Tibial artery (tissue), 4 donors: ENCODE measurements at regions not wholly inside any gene's neighbourhood (a gene's known extent, or its start where the extent isn't known, plus 50 kb on each side); places are given as distances from the start of the nearest gene placed in this dataset.

Experiments used
- DNase-seq, 2 donors: peaks; one replicate each; pipeline ENCODE4 v3.0.0-alpha.2; 2019
- H3K27ac ChIP-seq, 2 donors: fragments of 200-600 bp; sonication (generic) in 1 of 2; 1 replicate in 1 of 2; 2 replicates in 1 of 2; pipeline ENCODE4 v1.5.1; 2018 to 2019; ENCODE audit warnings: mild to moderate bottlenecking in 1 of 2
- H3K27me3 ChIP-seq, 2 donors: fragments of 200-600 bp; sonication (generic) in 1 of 2; one replicate each; pipeline versions ENCODE4 v1.5.1 to v1.6.0; 2016 to 2019
- H3K36me3 ChIP-seq, 3 donors: fragments of 200-600 bp; sonication (generic) in 2 of 3; one replicate each; pipeline ENCODE4 v1.5.1; 2016 to 2019; ENCODE audit warnings: mild to moderate bottlenecking in 2 of 3
- H3K4me1 ChIP-seq, 4 donors: fragments of 200-600 bp; sonication (generic) in 2 of 4; 1 replicate in 3 of 4; 2 replicates in 1 of 4; pipeline ENCODE4 v1.5.1; 2016 to 2019
- H3K4me3 ChIP-seq, 2 donors: fragments of 200-600 bp; sonication (generic) in 1 of 2; 1 replicate in 1 of 2; 2 replicates in 1 of 2; pipeline ENCODE4 v1.5.1; 2018 to 2019; ENCODE audit warnings: mild to moderate bottlenecking in 2 of 2
- H3K9me3 ChIP-seq, 3 donors: fragments of 200-600 bp; sonication (generic) in 1 of 3; one replicate each; pipeline ENCODE4 v1.5.1; 2016 to 2019
- CTCF ChIP-seq, 2 experiments: fragments of 200-600 bp in 1 of 2; fragments of 450-650 bp in 1 of 2; IDR thresholded peaks; one replicate each; pipeline ENCODE4 v1.5.1; 2017 to 2019; ENCODE audit warnings: antibody characterized with exemption in 2 of 2, mild to moderate bottlenecking in 1 of 2, moderate library complexity in 1 of 2
- intact Hi-C: fragments of 100-400 bp; cut with DNase I; formaldehyde crosslinking; loops from one replicate; pipeline ENCODE4 v1.15.0; 2023; ENCODE audit warnings: low total_unique reads

GRCh38 chr1:34688006-34688741, 66.7 kb upstream of the GJB5 start:
- H3K36me3 ChIP-seq = no peaks in the 10 kb centered on the region
- no peak for DNase-seq
- TF ChIP-seq CTCF (IDR thresholded peaks at IDR 0.05) = no peak
- no peaks in the 10 kb centered on the region for H3K9me3 ChIP-seq
- H3K27me3 ChIP-seq = peaks cover 0 to 38% of the 10 kb centered on the region in 2 donors
- H3K4me1 ChIP-seq = no peaks in the 10 kb centered on the region
- intact Hi-C loops = no loop called here
- no peak overlapping the region for H3K27ac ChIP-seq
- H3K4me3 ChIP-seq = no peak overlapping the region

GRCh38 chr1:34690269-34690668, 64.6 kb upstream of the GJB5 start:
- no peaks in the 10 kb centered on the region for H3K36me3 ChIP-seq
- peaks cover 0 to 28% of the 10 kb centered on the region in 2 donors for H3K27me3 ChIP-seq
- no peak for TF ChIP-seq CTCF (IDR thresholded peaks at IDR 0.05)
- H3K4me1 ChIP-seq = no peaks in the 10 kb centered on the region
- DNase-seq = no peak
- H3K4me3 ChIP-seq = no peak overlapping the region
- H3K9me3 ChIP-seq = no peaks in the 10 kb centered on the region
- intact Hi-C loops = no loop called here
- no peak overlapping the region for H3K27ac ChIP-seq

GRCh38 chr1:34693081-34693480, 61.8 kb upstream of the GJB5 start:
- intact Hi-C loops = no loop called here
- H3K27ac ChIP-seq = no peak overlapping the region
- H3K4me3 ChIP-seq = no peak overlapping the region
- H3K9me3 ChIP-seq = no peaks in the 10 kb centered on the region
- TF ChIP-seq CTCF (IDR thresholded peaks at IDR 0.05) = no peak
- peaks cover 0 to 21% of the 10 kb centered on the region in 2 donors for H3K27me3 ChIP-seq
- no peaks in the 10 kb centered on the region for H3K4me1 ChIP-seq
- DNase-seq = no peak
- H3K36me3 ChIP-seq = no peaks in the 10 kb centered on the region

- Histone ChIP-seq H3K4me1 (no peaks in the 10 kb centered on the region), H3K4me3 (no peak overlapping the region), H3K9me3 (no peaks in the 10 kb centered on the region), H3K27me3 (peaks cover 0 to 15% of the 10 kb centered on the region in 2 donors), H3K27ac (no peak overlapping the region), H3K36me3 (no peaks in the 10 kb centered on the region)
- no peak for DNase-seq
- intact Hi-C loops = no loop called here
- no peak for TF ChIP-seq CTCF (IDR thresholded peaks at IDR 0.05)
Measured at GRCh38 chr1:34694383-34694782, 60.5 kb upstream of the GJB5 start.

GRCh38 chr1:34695580-34695979, 59.3 kb upstream of the GJB5 start:
- Histone ChIP-seq H3K36me3 (no peaks in the 10 kb centered on the region), H3K4me3 (no peak overlapping the region), H3K27ac (no peak overlapping the region), H3K9me3 (no peaks in the 10 kb centered on the region), H3K4me1 (no peaks in the 10 kb centered on the region), H3K27me3 (peaks cover 0 to 15% of the 10 kb centered on the region in 2 donors)
- no peak for TF ChIP-seq CTCF (IDR thresholded peaks at IDR 0.05)
- no peak for DNase-seq
- intact Hi-C loops = no loop called here
